Activated CD8-positive, alpha-beta memory T cell treated with anti-CD3 and anti-CD28 coated beads, Interleukin-2, amount 50 U/mL, for 48 hours (primary cell): ENCODE measurements at regions not wholly inside any gene's neighbourhood (a gene's known extent, or its start where the extent isn't known, plus 50 kb on each side); places are given as distances from the start of the nearest gene placed in this dataset.

Source experiments
- DNase-seq: peaks from one replicate; pipeline ENCODE4 v3.0.0-alpha.2; 2020

GRCh38 chr11:70836071-70836470 is 416.3 kb downstream of the SHANK2 start:
- DNase-seq = no peak

DNA sequence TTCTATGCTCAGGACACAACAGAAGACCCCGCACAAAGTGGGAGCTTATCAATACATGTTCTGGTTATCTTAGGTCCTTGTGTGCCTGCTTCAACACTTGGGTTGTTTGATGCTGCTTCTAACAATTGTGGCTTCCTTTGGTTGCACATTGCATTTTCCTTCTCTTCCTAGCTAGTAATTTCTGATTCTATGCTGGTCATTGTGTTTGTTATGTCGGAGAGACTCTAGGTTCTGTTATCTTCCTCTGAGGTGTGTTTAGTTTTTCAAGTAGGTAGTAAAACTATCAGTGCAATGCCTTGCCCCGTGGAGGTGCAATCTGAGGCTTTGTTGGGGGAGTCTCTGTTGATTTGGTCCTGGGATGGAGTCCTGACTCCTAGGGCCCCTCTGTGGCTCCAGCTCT is 414.2 kb downstream of the SHANK2 start:
- DNase-seq = no peak

DNA sequence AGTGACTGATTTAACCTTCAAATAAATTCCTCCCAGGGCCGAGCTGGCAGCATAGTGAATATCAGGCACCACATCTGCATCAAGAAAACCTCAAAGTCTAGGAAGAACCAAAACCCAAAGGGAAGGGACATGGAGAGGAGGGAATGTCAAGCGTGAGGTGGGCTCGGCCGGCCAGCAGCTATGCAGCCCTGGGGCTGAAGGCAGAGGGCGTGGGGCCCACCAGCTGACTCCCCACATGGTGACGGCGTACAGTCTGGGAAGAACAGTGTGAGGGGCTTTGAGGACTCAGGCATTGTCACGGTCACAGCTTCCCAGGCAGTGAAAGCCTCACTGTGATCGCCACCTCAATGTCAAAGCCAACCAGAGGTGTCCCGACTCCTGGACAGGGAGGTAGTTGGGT is 412.5 kb downstream of the SHANK2 start:
- DNase-seq = no peak

- DNase-seq = no peak
Observed at GRCh38 chr11:70841264-70841663, 411.1 kb downstream of the SHANK2 start.

DNA sequence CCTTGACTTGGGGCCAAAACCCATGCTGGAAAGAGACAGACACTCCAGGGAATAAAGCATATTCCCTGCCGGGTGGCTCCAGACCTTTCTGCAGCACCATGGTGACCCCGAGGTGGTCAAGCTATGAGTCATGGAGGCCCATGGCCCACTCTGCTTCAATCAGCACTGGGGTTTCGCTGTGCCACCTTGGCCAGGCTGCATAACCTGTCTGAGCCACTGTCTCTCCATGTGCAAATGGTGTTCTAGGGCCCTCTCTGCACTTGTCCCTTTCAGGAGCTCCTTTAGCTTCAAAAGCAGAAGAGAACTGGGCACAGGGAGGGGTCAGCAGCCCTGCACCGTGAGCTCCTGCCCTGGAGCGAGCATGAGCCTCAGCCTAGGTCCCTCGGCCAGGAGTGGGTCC is 410.1 kb downstream of the SHANK2 start:
- no peak for DNase-seq

- no peak for DNase-seq
Observed at GRCh38 chr11:70842701-70843100, 409.7 kb downstream of the SHANK2 start.

DNA sequence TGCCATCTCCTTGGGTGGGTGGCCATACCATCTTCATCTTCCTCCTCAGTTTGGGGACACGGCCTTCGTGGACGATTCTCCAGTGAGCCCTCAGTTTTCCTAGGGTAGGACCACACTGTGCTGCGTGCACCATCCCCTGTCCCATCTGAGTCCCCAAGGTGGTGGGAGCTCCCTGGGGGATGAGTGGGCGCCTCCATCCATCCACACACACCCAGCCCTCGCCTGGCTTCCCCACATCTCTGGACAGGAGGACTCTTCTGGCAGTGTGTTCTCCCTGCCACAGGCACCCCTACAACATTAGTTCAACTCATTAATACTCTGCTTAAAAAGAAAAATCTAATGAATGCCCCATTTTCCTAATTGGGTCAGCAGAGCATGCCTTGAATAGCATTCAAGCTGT is 408.5 kb downstream of the SHANK2 start:
- no peak for DNase-seq

GRCh38 chr11:70844387-70844786 is 408.0 kb downstream of the SHANK2 start:
- DNase-seq = no peak

- DNase-seq = no peak
Observed at GRCh38 chr11:70845591-70846041, 406.8 kb downstream of the SHANK2 start.

GRCh38 chr11:70846781-70847655 is 405.4 kb downstream of the SHANK2 start:
- no peak for DNase-seq

- DNase-seq = no peak
Observed at GRCh38 chr11:70848243-70848750, 404.1 kb downstream of the SHANK2 start.

GRCh38 chr11:70849031-70849430 is 403.3 kb downstream of the SHANK2 start:
- DNase-seq = no peak

DNA sequence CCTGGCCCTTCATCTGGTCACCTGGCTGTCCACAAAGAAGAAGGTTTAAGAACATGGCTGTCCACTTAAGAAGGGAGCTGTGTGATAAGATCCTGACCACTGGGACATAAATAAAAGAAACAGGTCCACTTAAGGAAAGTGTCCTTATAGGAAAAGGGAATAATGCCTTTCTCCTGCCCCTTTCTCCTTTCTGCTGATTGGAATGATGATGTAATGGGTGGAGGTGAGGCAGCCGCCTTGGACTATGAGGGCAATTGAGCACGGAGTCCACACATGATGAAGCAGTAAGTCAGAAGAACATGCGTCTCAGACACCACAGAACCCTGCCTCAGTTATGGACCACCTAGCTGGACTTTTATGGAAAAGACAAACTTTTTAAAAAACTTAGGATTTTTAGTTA is 401.1 kb downstream of the SHANK2 start:
- DNase-seq = no peak

GRCh38 chr11:70851907-70852306 is 400.5 kb downstream of the SHANK2 start:
- no peak for DNase-seq

- no peak for DNase-seq
Observed at GRCh38 chr11:70853068-70853769, 399.2 kb downstream of the SHANK2 start.

DNA sequence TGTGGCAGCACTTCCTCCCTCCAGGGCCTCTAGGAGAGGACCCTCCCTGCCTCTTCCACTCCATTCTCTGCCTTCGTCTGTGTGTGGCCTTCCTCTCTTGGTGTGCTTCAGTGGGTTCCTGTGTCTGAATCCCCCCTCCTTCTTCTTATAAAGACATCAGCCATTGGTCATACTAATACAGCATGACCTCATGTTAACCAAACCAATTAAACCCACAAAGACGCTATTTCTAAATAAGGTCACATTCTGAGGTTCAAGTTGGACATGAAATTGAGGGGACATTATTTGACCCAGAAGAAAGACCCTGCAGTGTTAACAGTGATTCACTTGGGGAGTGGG is 398.6 kb downstream of the SHANK2 start:
- DNase-seq = no peak

GRCh38 chr11:70854201-70854600 is 398.2 kb downstream of the SHANK2 start:
- DNase-seq = no peak

GRCh38 chr11:70854901-70855556 is 397.3 kb downstream of the SHANK2 start:
- no peak for DNase-seq

GRCh38 chr11:70857894-70858293 is 394.5 kb downstream of the SHANK2 start:
- DNase-seq = no peak

- no peak for DNase-seq
Observed at GRCh38 chr11:70859180-70859579, 393.2 kb downstream of the SHANK2 start.

DNA sequence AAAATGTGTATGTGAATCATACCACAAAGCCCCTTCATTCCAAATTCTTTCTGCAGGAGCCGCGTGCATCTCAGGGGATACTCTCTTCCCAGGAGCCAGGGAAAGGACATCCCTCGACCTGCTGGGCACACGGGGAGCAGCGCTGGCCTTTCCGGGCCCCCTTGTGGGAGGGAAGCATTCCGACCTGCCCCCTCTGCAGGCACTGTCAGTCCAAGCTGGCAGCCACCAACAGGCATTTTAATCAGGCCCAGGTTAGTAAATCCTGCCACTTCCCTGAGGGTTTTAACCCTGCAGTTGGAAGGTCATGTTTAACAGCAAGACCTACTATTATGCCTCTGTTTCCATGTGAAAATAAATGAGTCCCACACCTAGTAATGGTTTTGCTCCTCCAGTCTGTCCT is 391.5 kb downstream of the SHANK2 start:
- no peak for DNase-seq

- no peak for DNase-seq
Observed at GRCh38 chr11:70861559-70861958, 390.8 kb downstream of the SHANK2 start.

DNA sequence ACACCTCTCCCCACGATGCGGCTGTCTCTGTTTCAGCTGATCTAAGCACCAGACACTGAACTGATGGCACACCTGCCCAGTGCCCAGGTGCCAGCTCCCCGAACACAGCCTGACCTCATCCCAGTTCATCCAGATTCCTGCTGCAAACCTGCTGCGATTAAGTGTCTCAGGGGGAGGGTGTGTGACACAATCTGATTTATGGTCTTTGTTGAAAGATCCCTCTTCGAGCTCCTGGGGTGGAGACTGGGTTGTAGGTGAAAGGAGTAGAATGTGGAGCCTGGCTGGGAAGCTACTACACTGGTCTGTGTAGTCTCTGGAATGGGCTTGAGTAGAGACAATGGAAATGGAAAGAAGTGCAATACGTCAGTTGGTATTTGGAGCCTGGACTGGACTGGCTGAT is 390.3 kb downstream of the SHANK2 start:
- DNase-seq = no peak

DNA sequence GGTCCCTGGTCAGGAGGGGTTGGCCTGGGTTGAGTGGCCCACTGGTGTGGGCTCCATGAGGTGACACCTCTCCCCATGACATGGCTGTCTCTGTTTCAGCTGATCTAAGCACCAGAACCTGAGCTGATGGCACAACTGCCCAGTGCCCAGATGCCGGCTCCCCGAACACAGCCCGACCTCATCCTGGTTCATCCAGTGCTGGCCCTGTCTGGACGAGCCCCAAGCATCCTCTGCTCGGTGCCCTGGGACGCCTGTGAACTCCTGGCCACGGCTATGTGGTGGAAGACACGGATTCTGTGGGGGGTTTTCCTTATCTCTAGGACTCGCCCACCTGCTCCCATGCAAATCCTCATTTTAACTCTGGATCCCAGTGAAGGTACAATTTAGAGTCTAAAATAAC is 389.2 kb downstream of the SHANK2 start:
- DNase-seq = no peak
